Dendritic cell treated with granulocyte-macrophage colony-stimulating factor and Interleukin-4, amounts not matched to agents 40 ng/mL and 50 ng/mL, for 4 days (primary cell): ENCODE measurements at regions not wholly inside any gene's neighbourhood (a gene's known extent, or its start where the extent isn't known, plus 50 kb on each side); places are given as distances from the start of the nearest gene placed in this dataset.

Experiments
- H3K27ac Mint-ChIP-seq: one replicate; pipeline ENCODE4 v1.8.0; 2022; ENCODE audit warnings: mild to moderate bottlenecking, mixed read lengths
- H3K27me3 Mint-ChIP-seq: one replicate; pipeline ENCODE4 v1.8.0; 2022; ENCODE audit warnings: mild to moderate bottlenecking, mixed read lengths
- H3K36me3 Mint-ChIP-seq: one replicate; pipeline ENCODE4 v1.8.0; 2022; ENCODE audit warnings: low read depth, mixed read lengths
- H3K4me1 Mint-ChIP-seq: one replicate; pipeline ENCODE4 v1.8.0; 2022; ENCODE audit warnings: low read depth, mixed read lengths
- H3K4me3 Mint-ChIP-seq: one replicate; pipeline ENCODE4 v1.8.0; 2022; ENCODE audit warnings: mild to moderate bottlenecking, moderate library complexity, mixed read lengths
- H3K9me3 Mint-ChIP-seq: one replicate; pipeline ENCODE4 v1.8.0; 2022; ENCODE audit warnings: mixed read lengths
- intact Hi-C: fragments of 100-400 bp; cut with micrococcal nuclease; formaldehyde crosslinking; loops from one replicate; pipeline ENCODE4 v1.15.0; 2022

- Mint-ChIP-seq H3K36me3 (no peaks in the 10 kb centered on the region), H3K27ac (no peak overlapping the region), H3K4me1 (no peaks in the 10 kb centered on the region), H3K4me3 (no peak overlapping the region), H3K9me3 (peaks cover 6% of the 10 kb centered on the region), H3K27me3 (peaks cover 4% of the 10 kb centered on the region)
- intact Hi-C loops: no loop called here
Observed at GRCh38 chr5:71864730-71865601, 145.9 kb downstream of the CARTPT start.

GRCh38 chr5:71865665-71866320, 146.7 kb downstream of the CARTPT start:
- Mint-ChIP-seq H3K36me3 (no peaks in the 10 kb centered on the region), H3K9me3 (peaks cover 6% of the 10 kb centered on the region), H3K27me3 (peaks cover 4% of the 10 kb centered on the region), H3K27ac (no peak overlapping the region), H3K4me1 (no peaks in the 10 kb centered on the region), H3K4me3 (no peak overlapping the region)
- intact Hi-C loops: no loop called here

- Mint-ChIP-seq H3K4me3 (no peak overlapping the region), H3K27ac (no peak overlapping the region), H3K9me3 (no peaks in the 10 kb centered on the region), H3K36me3 (no peaks in the 10 kb centered on the region), H3K27me3 (peaks cover 1% of the 10 kb centered on the region), H3K4me1 (no peaks in the 10 kb centered on the region)
- intact Hi-C loops: no loop called here
Observed at GRCh38 chr5:71872311-71872864, 153.3 kb downstream of the CARTPT start.

GRCh38 chr5:71873191-71873591, 154.1 kb downstream of the CARTPT start:
- no peak overlapping the region for H3K27ac Mint-ChIP-seq
- no peaks in the 10 kb centered on the region for H3K9me3 Mint-ChIP-seq
- no peaks in the 10 kb centered on the region for H3K36me3 Mint-ChIP-seq
- H3K27me3 Mint-ChIP-seq: peaks cover 1% of the 10 kb centered on the region
- intact Hi-C loops: no loop called here
- no peak overlapping the region for H3K4me3 Mint-ChIP-seq
- no peaks in the 10 kb centered on the region for H3K4me1 Mint-ChIP-seq

GRCh38 chr5:71874521-71874920, 155.4 kb downstream of the CARTPT start:
- H3K27ac Mint-ChIP-seq: no peak overlapping the region
- H3K9me3 Mint-ChIP-seq: no peaks in the 10 kb centered on the region
- intact Hi-C loops: no loop called here
- no peaks in the 10 kb centered on the region for H3K36me3 Mint-ChIP-seq
- no peak overlapping the region for H3K4me3 Mint-ChIP-seq
- H3K4me1 Mint-ChIP-seq: no peaks in the 10 kb centered on the region
- no peaks in the 10 kb centered on the region for H3K27me3 Mint-ChIP-seq

- Mint-ChIP-seq H3K27ac (no peak overlapping the region), H3K36me3 (no peaks in the 10 kb centered on the region), H3K4me3 (no peak overlapping the region), H3K4me1 (no peaks in the 10 kb centered on the region), H3K9me3 (no peaks in the 10 kb centered on the region), H3K27me3 (peaks cover 3% of the 10 kb centered on the region)
- intact Hi-C loops: no loop called here
Observed at GRCh38 chr5:71877511-71877910, 158.4 kb downstream of the CARTPT start.

- no peaks in the 10 kb centered on the region for H3K4me1 Mint-ChIP-seq
- intact Hi-C loops: no loop called here
- H3K27me3 Mint-ChIP-seq: peaks cover 3% of the 10 kb centered on the region
- no peak overlapping the region for H3K27ac Mint-ChIP-seq
- no peaks in the 10 kb centered on the region for H3K36me3 Mint-ChIP-seq
- no peaks in the 10 kb centered on the region for H3K9me3 Mint-ChIP-seq
- H3K4me3 Mint-ChIP-seq: no peak overlapping the region
Observed at GRCh38 chr5:71880536-71880935, 161.5 kb downstream of the CARTPT start.

GRCh38 chr5:71882826-71883741, 164.0 kb downstream of the CARTPT start:
- intact Hi-C loops: no loop called here
- no peaks in the 10 kb centered on the region for H3K36me3 Mint-ChIP-seq
- no peak overlapping the region for H3K27ac Mint-ChIP-seq
- no peaks in the 10 kb centered on the region for H3K9me3 Mint-ChIP-seq
- H3K4me3 Mint-ChIP-seq: no peak overlapping the region
- H3K27me3 Mint-ChIP-seq: peaks cover 3% of the 10 kb centered on the region
- H3K4me1 Mint-ChIP-seq: no peaks in the 10 kb centered on the region

GRCh38 chr5:71883742-71884103, 164.6 kb downstream of the CARTPT start:
- Mint-ChIP-seq H3K4me3 (no peak overlapping the region), H3K27me3 (peaks cover 3% of the 10 kb centered on the region), H3K4me1 (no peaks in the 10 kb centered on the region), H3K9me3 (no peaks in the 10 kb centered on the region), H3K27ac (no peak overlapping the region), H3K36me3 (no peaks in the 10 kb centered on the region)
- intact Hi-C loops: no loop called here

GRCh38 chr5:71884926-71885325, 165.9 kb downstream of the CARTPT start:
- H3K4me1 Mint-ChIP-seq: no peaks in the 10 kb centered on the region
- no peak overlapping the region for H3K4me3 Mint-ChIP-seq
- H3K27ac Mint-ChIP-seq: no peak overlapping the region
- peaks cover 5% of the 10 kb centered on the region for H3K27me3 Mint-ChIP-seq
- intact Hi-C loops: no loop called here
- H3K36me3 Mint-ChIP-seq: no peaks in the 10 kb centered on the region
- H3K9me3 Mint-ChIP-seq: no peaks in the 10 kb centered on the region

- Mint-ChIP-seq H3K9me3 (no peaks in the 10 kb centered on the region), H3K27ac (no peak overlapping the region), H3K27me3 (peaks cover 7% of the 10 kb centered on the region), H3K4me1 (no peaks in the 10 kb centered on the region), H3K4me3 (no peak overlapping the region), H3K36me3 (no peaks in the 10 kb centered on the region)
- intact Hi-C loops: no loop called here
Observed at GRCh38 chr5:71886406-71886805, 167.3 kb downstream of the CARTPT start.

- no peaks in the 10 kb centered on the region for H3K36me3 Mint-ChIP-seq
- H3K27me3 Mint-ChIP-seq: peaks cover 7% of the 10 kb centered on the region
- no peaks in the 10 kb centered on the region for H3K9me3 Mint-ChIP-seq
- no peaks in the 10 kb centered on the region for H3K4me1 Mint-ChIP-seq
- H3K27ac Mint-ChIP-seq: no peak overlapping the region
- intact Hi-C loops: no loop called here
- H3K4me3 Mint-ChIP-seq: no peak overlapping the region
Observed at GRCh38 chr5:71887680-71888079, 168.6 kb downstream of the CARTPT start.

GRCh38 chr5:71891406-71891805, 172.3 kb downstream of the CARTPT start:
- Mint-ChIP-seq H3K27ac (no peak overlapping the region), H3K4me1 (no peaks in the 10 kb centered on the region), H3K36me3 (no peaks in the 10 kb centered on the region), H3K27me3 (peaks cover 7% of the 10 kb centered on the region), H3K4me3 (no peak overlapping the region), H3K9me3 (no peaks in the 10 kb centered on the region)
- intact Hi-C loops: no loop called here

- Mint-ChIP-seq H3K9me3 (no peaks in the 10 kb centered on the region), H3K27ac (no peak overlapping the region), H3K36me3 (no peaks in the 10 kb centered on the region), H3K4me1 (no peaks in the 10 kb centered on the region), H3K4me3 (no peak overlapping the region), H3K27me3 (peaks cover 7% of the 10 kb centered on the region)
- intact Hi-C loops: no loop called here
Observed at GRCh38 chr5:71891856-71892255, 172.8 kb downstream of the CARTPT start.
